Astrocyte of the spinal cord (primary cell): ENCODE measurements at regions not wholly inside any gene's neighbourhood (a gene's known extent, or its start where the extent isn't known, plus 50 kb on each side); places are given as distances from the start of the nearest gene placed in this dataset.
A peak's percentile ranks its signal among the peaks of the same experiment; 100 is the strongest.
"Not testable (repeated sequence)": the region's sequence is repeated elsewhere in the genome, so short reads cannot be mapped to it uniquely, and the experiment has no call there.

ENCODE experiments used
- DNase-seq: peaks from one replicate; pipeline ENCODE4 v3.0.0; 2011; ENCODE audit warnings: low read depth, low spot score
- H3K4me3 ChIP-seq: 2 replicates; pipeline ENCODE4 v1.5.1; 2011; ENCODE audit warnings: low read depth, mild to moderate bottlenecking, low read length, moderate library complexity
- in situ Hi-C: cut with HindIII; loops from 2 replicates; pipeline ENCODE4 v1.10.0; 2017; ENCODE audit warnings: low sequenced_read_pairs
- TF ChIP-seq, protein P1 (sequence below): IDR thresholded peaks from 2 replicates; pipeline ENCODE4 v1.5.1; 2012; ENCODE audit warnings: low read depth, mild to moderate bottlenecking, low read length, inconsistent platforms

DNA sequence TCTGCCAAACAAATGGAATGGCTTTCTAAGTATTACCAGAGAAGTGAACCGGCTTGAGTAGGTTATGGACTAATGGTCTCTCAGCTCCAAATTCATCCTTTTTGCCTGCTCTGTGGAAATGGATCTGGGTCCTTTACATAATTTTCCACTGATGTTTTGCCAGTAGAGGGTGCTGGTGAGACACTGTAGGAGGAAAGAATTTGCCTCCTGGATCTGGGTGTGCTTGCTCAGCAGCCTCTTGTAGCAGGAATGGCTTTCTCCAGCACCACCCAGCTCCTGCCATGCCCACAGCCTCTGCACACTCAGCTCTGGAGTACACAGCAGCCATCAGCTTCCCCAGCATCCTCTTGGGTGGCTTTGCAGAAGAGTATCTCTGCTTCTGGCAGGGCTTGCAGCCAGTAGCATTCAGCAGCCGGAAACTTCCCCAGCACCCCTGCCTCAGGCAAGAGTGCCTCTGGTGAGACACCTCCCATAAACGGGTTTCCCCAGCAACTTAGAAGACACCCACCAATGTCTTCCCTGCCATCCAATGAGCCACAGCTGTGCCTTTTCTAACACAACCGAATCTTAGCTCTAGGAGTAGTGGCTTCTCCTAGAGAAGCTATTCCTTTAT is 235.0 kb upstream of the PLPP4 start:
- DNase-seq, result peak; percentile 50
- TF ChIP-seq, protein P1, sequence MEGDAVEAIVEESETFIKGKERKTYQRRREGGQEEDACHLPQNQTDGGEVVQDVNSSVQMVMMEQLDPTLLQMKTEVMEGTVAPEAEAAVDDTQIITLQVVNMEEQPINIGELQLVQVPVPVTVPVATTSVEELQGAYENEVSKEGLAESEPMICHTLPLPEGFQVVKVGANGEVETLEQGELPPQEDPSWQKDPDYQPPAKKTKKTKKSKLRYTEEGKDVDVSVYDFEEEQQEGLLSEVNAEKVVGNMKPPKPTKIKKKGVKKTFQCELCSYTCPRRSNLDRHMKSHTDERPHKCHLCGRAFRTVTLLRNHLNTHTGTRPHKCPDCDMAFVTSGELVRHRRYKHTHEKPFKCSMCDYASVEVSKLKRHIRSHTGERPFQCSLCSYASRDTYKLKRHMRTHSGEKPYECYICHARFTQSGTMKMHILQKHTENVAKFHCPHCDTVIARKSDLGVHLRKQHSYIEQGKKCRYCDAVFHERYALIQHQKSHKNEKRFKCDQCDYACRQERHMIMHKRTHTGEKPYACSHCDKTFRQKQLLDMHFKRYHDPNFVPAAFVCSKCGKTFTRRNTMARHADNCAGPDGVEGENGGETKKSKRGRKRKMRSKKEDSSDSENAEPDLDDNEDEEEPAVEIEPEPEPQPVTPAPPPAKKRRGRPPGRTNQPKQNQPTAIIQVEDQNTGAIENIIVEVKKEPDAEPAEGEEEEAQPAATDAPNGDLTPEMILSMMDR, result peak; percentile 65
- H3K4me3 ChIP-seq, result no peak overlapping the region
- in situ Hi-C loops, result no loop called here

- TF ChIP-seq, protein P1, result no peak
- DNase-seq, result no peak
- no peak overlapping the region for H3K4me3 ChIP-seq
- in situ Hi-C loops, result no loop called here
These were observed 227.4 kb upstream of the PLPP4 start for GRCh38 chr10:120229641-120230040.

- in situ Hi-C loops, H3K4me3 ChIP-seq, DNase-seq: not testable (repeated sequence)
These were observed 217.3 kb upstream of the PLPP4 start for GRCh38 chr10:120239695-120240094.

DNA sequence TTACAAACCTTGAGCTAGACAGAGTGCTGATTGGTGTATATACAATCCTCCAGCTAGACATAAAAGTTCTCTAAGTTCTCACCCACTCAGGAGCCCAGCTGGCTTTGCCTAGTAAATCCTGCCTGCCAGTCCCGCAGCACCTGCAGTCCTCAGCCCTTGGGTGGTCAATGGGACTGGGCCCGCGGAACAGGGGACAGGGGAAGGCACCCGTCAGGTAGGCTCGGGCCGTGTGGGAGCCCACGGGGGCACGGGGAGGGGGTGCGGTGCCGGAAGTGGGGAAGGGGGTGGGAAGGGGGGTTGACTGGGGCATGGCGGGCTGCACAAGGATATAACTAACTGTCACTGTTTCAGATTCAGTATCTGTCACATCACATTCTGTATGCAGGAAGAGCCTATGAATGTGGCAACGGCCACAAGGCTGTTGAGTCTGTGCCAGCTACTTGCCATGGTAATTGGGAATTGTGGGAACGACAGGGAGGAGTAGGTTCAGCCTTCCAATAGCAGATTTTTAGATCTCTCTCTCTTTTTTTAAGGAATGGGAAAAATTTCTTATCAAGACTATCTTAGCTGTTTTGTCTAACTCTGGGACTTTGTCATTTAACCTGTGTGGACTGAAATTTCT is 205.1 kb upstream of the PLPP4 start:
- no peak overlapping the region for H3K4me3 ChIP-seq
- TF ChIP-seq, protein P1, result no peak
- DNase-seq, result no peak
- in situ Hi-C loops, result no loop called here

- DNase-seq, result no peak
- TF ChIP-seq, protein P1, result no peak
- H3K4me3 ChIP-seq, result no peak overlapping the region
- in situ Hi-C loops, result no loop called here
These were observed 203.9 kb upstream of the PLPP4 start for GRCh38 chr10:120253131-120253530.

DNA sequence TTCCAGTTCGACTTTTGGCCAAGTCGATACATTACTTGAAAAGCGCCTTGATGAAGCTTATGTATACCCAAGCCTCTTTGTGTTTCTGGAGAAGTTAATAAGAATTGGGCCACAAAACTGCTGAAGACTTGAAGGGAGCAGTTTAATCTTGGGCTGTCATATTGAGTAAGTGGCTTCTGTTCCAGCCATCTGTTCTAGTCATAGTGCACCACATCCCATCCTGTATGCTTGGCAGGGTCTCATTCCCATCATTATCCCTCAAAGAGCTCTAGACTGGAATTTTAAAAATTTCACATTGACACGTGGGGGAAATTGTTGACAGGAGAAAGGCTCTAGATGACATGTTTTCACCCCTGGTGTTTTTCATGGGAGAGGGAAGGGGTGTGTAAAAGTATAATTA is 196.6 kb upstream of the PLPP4 start:
- no peak for DNase-seq
- in situ Hi-C loops, result no loop called here
- H3K4me3 ChIP-seq, result no peak overlapping the region
- TF ChIP-seq, protein P1, result no peak

- H3K4me3 ChIP-seq, result no peak overlapping the region
- TF ChIP-seq, protein P1, result no peak
- in situ Hi-C loops, result no loop called here
- DNase-seq, result peak; percentile 52
These were observed 194.0 kb upstream of the PLPP4 start for GRCh38 chr10:120262857-120263547.
